Bronchial epithelial cell (primary cell): ENCODE measurements at regions not wholly inside any gene's neighbourhood (a gene's known extent, or its start where the extent isn't known, plus 50 kb on each side); places are given as distances from the start of the nearest gene placed in this dataset.

ENCODE experiments used
- DNase-seq: peaks from one replicate; pipeline ENCODE4 v3.0.0-alpha.2; 2010; ENCODE audit warnings: low read depth
- FAIRE-seq: peaks from 2 replicates; lab custom pipeline; 2011; peaks lifted over from hg19 to GRCh38; lab: Jason Lieb, UNC
- H3K27me3 ChIP-seq: 2 replicates; pipeline ENCODE4 v1.5.1; 2011; ENCODE audit warnings: low read length; ENCODE audit not compliant: control insufficient read depth, insufficient read depth
- H3K36me3 ChIP-seq: 2 replicates; pipeline ENCODE4 v1.5.1; 2011; ENCODE audit warnings: low read length; ENCODE audit not compliant: control insufficient read depth, insufficient read depth
- H3K4me3 ChIP-seq: 2 replicates; pipeline ENCODE4 v1.5.1; 2011; ENCODE audit warnings: mild to moderate bottlenecking, low read depth, low read length, control low read depth
- TF ChIP-seq, protein P1 (sequence below): IDR thresholded peaks from 2 replicates; pipeline ENCODE4 v1.5.1; 2011; ENCODE audit warnings: mild to moderate bottlenecking, moderate library complexity, low read length, control low read depth, inconsistent platforms; ENCODE audit not compliant: insufficient read depth, severe bottlenecking

DNA sequence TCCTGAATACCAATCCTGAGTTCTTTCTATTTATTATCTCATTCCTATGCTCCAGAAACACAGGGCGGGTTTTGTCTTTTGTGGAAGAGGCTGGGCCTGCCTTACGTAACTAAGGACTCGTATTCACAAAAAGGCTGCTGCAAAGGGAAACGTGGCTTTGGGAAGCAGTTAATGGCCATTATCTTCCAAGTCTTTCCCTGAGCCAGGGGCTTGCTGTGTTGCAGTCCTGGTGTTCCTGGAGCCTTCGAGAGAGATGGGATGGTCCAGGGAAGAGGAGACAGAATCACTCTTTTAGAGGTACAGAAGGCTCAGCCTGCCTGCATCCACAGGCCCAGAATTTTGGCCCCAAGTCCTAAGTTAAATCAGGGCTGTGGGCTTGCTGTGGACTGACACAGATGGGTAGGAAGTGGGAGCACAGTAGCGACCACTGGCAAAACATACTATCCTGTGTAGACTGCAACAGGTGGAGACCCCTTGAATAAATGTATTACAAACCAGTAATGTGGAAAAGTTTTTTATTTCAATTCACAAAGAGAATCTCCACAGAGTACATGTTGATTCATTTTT, 139.4 kb upstream of the ST6GAL2 start:
- DNase-seq = no peak
- no peak for FAIRE-seq
- Histone ChIP-seq H3K27me3 (no peaks in the 10 kb centered on the region), H3K4me3 (no peak overlapping the region), H3K36me3 (no peaks in the 10 kb centered on the region)
- TF ChIP-seq, protein P1, sequence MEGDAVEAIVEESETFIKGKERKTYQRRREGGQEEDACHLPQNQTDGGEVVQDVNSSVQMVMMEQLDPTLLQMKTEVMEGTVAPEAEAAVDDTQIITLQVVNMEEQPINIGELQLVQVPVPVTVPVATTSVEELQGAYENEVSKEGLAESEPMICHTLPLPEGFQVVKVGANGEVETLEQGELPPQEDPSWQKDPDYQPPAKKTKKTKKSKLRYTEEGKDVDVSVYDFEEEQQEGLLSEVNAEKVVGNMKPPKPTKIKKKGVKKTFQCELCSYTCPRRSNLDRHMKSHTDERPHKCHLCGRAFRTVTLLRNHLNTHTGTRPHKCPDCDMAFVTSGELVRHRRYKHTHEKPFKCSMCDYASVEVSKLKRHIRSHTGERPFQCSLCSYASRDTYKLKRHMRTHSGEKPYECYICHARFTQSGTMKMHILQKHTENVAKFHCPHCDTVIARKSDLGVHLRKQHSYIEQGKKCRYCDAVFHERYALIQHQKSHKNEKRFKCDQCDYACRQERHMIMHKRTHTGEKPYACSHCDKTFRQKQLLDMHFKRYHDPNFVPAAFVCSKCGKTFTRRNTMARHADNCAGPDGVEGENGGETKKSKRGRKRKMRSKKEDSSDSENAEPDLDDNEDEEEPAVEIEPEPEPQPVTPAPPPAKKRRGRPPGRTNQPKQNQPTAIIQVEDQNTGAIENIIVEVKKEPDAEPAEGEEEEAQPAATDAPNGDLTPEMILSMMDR = no peak

DNA sequence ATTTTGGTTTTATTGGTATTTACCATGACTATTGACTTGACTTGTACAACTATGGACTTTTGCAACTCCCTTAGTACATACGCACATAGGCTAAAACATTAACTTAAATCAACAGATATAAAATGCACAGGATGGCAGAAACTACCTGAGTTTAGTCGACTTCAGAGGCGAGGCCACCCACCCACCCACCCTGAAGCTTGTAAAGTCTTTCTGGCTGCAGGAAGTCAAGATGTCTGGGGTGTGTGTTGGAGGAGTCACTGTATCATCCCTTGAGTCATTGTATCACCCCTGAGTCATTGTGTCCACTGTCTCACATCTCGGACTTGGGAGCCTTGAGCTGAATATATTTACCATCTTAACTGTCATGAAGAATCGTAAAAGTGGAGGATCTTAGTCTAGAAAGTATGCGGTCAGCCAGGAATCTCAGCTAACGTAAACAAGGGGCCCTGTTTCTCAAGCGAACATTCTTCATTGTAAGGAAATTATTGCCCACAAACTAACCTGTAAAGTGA, 140.0 kb upstream of the ST6GAL2 start:
- Histone ChIP-seq H3K27me3 (no peaks in the 10 kb centered on the region), H3K36me3 (no peaks in the 10 kb centered on the region), H3K4me3 (no peak overlapping the region)
- no peak for FAIRE-seq
- peak; percentile 4 for DNase-seq
- TF ChIP-seq, protein P1 = no peak

DNA sequence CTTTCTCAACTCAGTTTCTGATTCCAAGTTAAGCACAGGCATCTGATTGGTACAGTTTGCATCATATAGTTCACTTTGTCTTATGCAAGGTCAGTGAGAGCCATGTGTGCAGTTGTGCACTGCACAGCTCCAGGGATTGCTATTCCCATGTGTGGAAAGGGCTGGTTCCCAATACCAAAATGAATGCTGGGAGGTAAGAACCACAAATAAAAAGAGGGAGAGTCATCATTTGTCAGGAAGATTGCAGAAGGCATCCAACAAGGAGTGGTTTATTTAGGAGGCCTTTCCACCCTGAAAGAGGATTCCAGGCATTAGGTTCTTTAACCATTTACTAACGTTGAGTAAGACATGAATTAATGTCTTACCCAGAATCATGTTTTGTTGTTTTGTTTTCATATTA, 141.2 kb upstream of the ST6GAL2 start:
- no peak for DNase-seq
- TF ChIP-seq, protein P1 = no peak
- no peak for FAIRE-seq

GRCh38 chr2:107027810-107028209, 141.8 kb upstream of the ST6GAL2 start:
- H3K4me3 ChIP-seq = no peak overlapping the region
- H3K27me3 ChIP-seq = no peaks in the 10 kb centered on the region
- TF ChIP-seq, protein P1 = no peak
- H3K36me3 ChIP-seq = no peaks in the 10 kb centered on the region
- no peak for FAIRE-seq
- DNase-seq = no peak

More for the DNA sequence above, 141.2 kb upstream of the ST6GAL2 start:
- Histone ChIP-seq H3K27me3 (no peaks in the 10 kb centered on the region), H3K4me3 (no peak overlapping the region), H3K36me3 (no peaks in the 10 kb centered on the region)

GRCh38 chr2:107028661-107029060, 142.7 kb upstream of the ST6GAL2 start:
- no peaks in the 10 kb centered on the region for H3K36me3 ChIP-seq
- H3K4me3 ChIP-seq = no peak overlapping the region
- FAIRE-seq = no peak
- DNase-seq = no peak
- H3K27me3 ChIP-seq = no peaks in the 10 kb centered on the region
- TF ChIP-seq, protein P1 = no peak

DNA sequence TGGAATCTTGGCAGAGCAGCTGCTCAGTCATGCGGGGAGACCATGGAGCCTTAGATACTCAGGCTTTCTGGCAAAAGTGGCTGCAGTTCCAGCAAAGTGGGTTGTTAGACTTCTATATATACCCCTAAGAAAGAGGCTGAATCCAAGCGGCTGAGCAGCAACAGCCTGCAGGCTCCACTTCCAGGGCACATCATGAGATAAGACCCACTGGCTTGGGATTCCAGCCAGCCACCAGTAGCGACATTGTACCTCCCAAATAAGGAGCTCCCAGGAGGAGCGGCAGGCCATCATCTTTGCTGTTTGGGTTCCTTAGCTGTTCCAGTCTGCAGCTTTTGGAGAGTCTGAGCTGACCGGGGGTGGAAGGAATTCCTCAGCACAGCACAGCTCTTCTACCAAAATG, 150.3 kb upstream of the ST6GAL2 start:
- DNase-seq = no peak
- no peaks in the 10 kb centered on the region for H3K27me3 ChIP-seq
- TF ChIP-seq, protein P1 = no peak
- no peak overlapping the region for H3K4me3 ChIP-seq
- H3K36me3 ChIP-seq = no peaks in the 10 kb centered on the region
- FAIRE-seq = no peak
